ENCODE measurements at regions not wholly inside any gene's neighbourhood (a gene's known extent, or its start where the extent isn't known, plus 50 kb on each side); places are given as distances from the start of the nearest gene placed in this dataset.

- Histone ChIP-seq H3K36me3 (replicated peaks) (no peaks in the 10 kb centered on the region), H3K4me3 (ENCODE audit: low read depth, low read length) (no peak overlapping the region), H3K27me3 (replicated peaks) (no peaks in the 10 kb centered on the region), H3K27ac (no peak overlapping the region)
- DNase-seq: no peak
- TF ChIP-seq CTCF (IDR thresholded peaks at IDR 0.05; ENCODE audit: low read depth, low read length, missing control alignments): no peak
- in situ Hi-C loops (cut with HindIII; ENCODE audit: low pct_ligation_motif_present, low sequenced_read_pairs): no loop called here
These were observed 862.8 kb downstream of the FAM181B start for GRCh38 chr11:81870815-81871214.

- Histone ChIP-seq H3K27me3 (replicated peaks) (no peaks in the 10 kb centered on the region), H3K36me3 (replicated peaks) (no peaks in the 10 kb centered on the region), H3K27ac (no peak overlapping the region), H3K4me3 (ENCODE audit: low read depth, low read length) (no peak overlapping the region)
- no peak for DNase-seq
- no peak for TF ChIP-seq CTCF (IDR thresholded peaks at IDR 0.05; ENCODE audit: low read depth, low read length, missing control alignments)
- in situ Hi-C loops (cut with HindIII; ENCODE audit: low pct_ligation_motif_present, low sequenced_read_pairs): no loop called here
These were observed 863.6 kb downstream of the FAM181B start for GRCh38 chr11:81870066-81870412.

GRCh38 chr11:81869351-81870065 is 864.2 kb downstream of the FAM181B start:
- TF ChIP-seq CTCF (IDR thresholded peaks at IDR 0.05; ENCODE audit: low read depth, low read length, missing control alignments): no peak
- Histone ChIP-seq H3K27ac (no peak overlapping the region), H3K36me3 (replicated peaks) (no peaks in the 10 kb centered on the region), H3K4me3 (ENCODE audit: low read depth, low read length) (no peak overlapping the region), H3K27me3 (replicated peaks) (no peaks in the 10 kb centered on the region)
- peak; percentile 24 for DNase-seq
- in situ Hi-C loops (cut with HindIII; ENCODE audit: low pct_ligation_motif_present, low sequenced_read_pairs): no loop called here

GRCh38 chr11:81866896-81867295 is 866.8 kb downstream of the FAM181B start:
- in situ Hi-C loops (cut with HindIII; ENCODE audit: low pct_ligation_motif_present, low sequenced_read_pairs): no loop called here
- DNase-seq: no peak
- no peak for TF ChIP-seq CTCF (IDR thresholded peaks at IDR 0.05; ENCODE audit: low read depth, low read length, missing control alignments)
- Histone ChIP-seq H3K27ac (no peak overlapping the region), H3K36me3 (replicated peaks) (no peaks in the 10 kb centered on the region), H3K4me3 (ENCODE audit: low read depth, low read length) (no peak overlapping the region), H3K27me3 (replicated peaks) (no peaks in the 10 kb centered on the region)

- H3K4me3 ChIP-seq (ENCODE audit: low read depth, low read length): no peak overlapping the region
- DNase-seq: no peak
- in situ Hi-C loops (cut with HindIII; ENCODE audit: low pct_ligation_motif_present, low sequenced_read_pairs): no loop called here
- no peaks in the 10 kb centered on the region for H3K36me3 ChIP-seq (replicated peaks)
- H3K27ac ChIP-seq: no peak overlapping the region
- H3K27me3 ChIP-seq (replicated peaks): no peaks in the 10 kb centered on the region
- TF ChIP-seq CTCF (IDR thresholded peaks at IDR 0.05; ENCODE audit: low read depth, low read length, missing control alignments): no peak
These were observed 876.3 kb downstream of the FAM181B start for GRCh38 chr11:81857386-81857785.

- H3K36me3 ChIP-seq (replicated peaks): no peaks in the 10 kb centered on the region
- TF ChIP-seq CTCF (IDR thresholded peaks at IDR 0.05; ENCODE audit: low read depth, low read length, missing control alignments): no peak
- no peak overlapping the region for H3K27ac ChIP-seq
- DNase-seq: no peak
- H3K27me3 ChIP-seq (replicated peaks): no peaks in the 10 kb centered on the region
- H3K4me3 ChIP-seq (ENCODE audit: low read depth, low read length): no peak overlapping the region
- in situ Hi-C loops (cut with HindIII; ENCODE audit: low pct_ligation_motif_present, low sequenced_read_pairs): no loop called here
These were observed 879.9 kb downstream of the FAM181B start for GRCh38 chr11:81853791-81854190.

Data from brain microvascular endothelial cell (primary cell).